ENCODE measurements at regions not wholly inside any gene's neighbourhood (a gene's known extent, or its start where the extent isn't known, plus 50 kb on each side); places are given as distances from the start of the nearest gene placed in this dataset.
"Not testable (repeated sequence)": the region's sequence is repeated elsewhere in the genome, so short reads cannot be mapped to it uniquely, and the experiment has no call there.

GRCh38 chrX:45992402-45993123, 552.7 kb downstream of the ZNF674 start:
- DNase-seq (ENCODE audit: low read depth in 3 of 3): no peak

- no peak for DNase-seq (ENCODE audit: low read depth in 3 of 3)
These were observed 558.2 kb downstream of the ZNF674 start for GRCh38 chrX:45986971-45987370.

GRCh38 chrX:45986081-45986480, 559.1 kb downstream of the ZNF674 start:
- DNase-seq (ENCODE audit: low read depth in 3 of 3): no peak

- DNase-seq (ENCODE audit: low read depth in 3 of 3): not testable (repeated sequence)
These were observed 562.1 kb downstream of the ZNF674 start for GRCh38 chrX:45982958-45983727.

- no peak for DNase-seq (ENCODE audit: low read depth in 3 of 3)
These were observed 564.5 kb downstream of the ZNF674 start for GRCh38 chrX:45980726-45981125.

- DNase-seq (ENCODE audit: low read depth in 3 of 3): no peak
These were observed 569.6 kb downstream of the ZNF674 start for GRCh38 chrX:45975633-45976032.

GRCh38 chrX:45972636-45973035, 572.6 kb downstream of the ZNF674 start:
- DNase-seq (ENCODE audit: low read depth in 3 of 3): no peak

- no peak for DNase-seq (ENCODE audit: low read depth in 3 of 3)
These were observed 585.7 kb downstream of the ZNF674 start for GRCh38 chrX:45959567-45959966.

GRCh38 chrX:45956191-45956870, 588.9 kb downstream of the ZNF674 start:
- DNase-seq (ENCODE audit: low read depth in 3 of 3): no peak

- DNase-seq (ENCODE audit: low read depth in 3 of 3): no peak
These were observed 589.6 kb downstream of the ZNF674 start for GRCh38 chrX:45955661-45956060.

GRCh38 chrX:45954026-45954425, 591.2 kb downstream of the ZNF674 start:
- no peak for DNase-seq (ENCODE audit: low read depth in 3 of 3)

- no peak for DNase-seq (ENCODE audit: low read depth in 3 of 3)
These were observed 593.2 kb downstream of the ZNF674 start for GRCh38 chrX:45952030-45952429.

- DNase-seq (ENCODE audit: low read depth in 3 of 3): no peak
These were observed 609.8 kb downstream of the ZNF674 start for GRCh38 chrX:45935408-45935807.

- DNase-seq (ENCODE audit: low read depth in 3 of 3): no peak
These were observed 632.9 kb downstream of the ZNF674 start for GRCh38 chrX:45912316-45912715.

- no peak for DNase-seq (ENCODE audit: low read depth in 3 of 3)
These were observed 637.4 kb downstream of the ZNF674 start for GRCh38 chrX:45907786-45908185.

GRCh38 chrX:45903781-45904201, 641.4 kb downstream of the ZNF674 start:
- no peak for DNase-seq (ENCODE audit: low read depth in 3 of 3)

GRCh38 chrX:45900766-45901615, 644.2 kb downstream of the ZNF674 start:
- DNase-seq (ENCODE audit: low read depth in 3 of 3): no peak

- DNase-seq (ENCODE audit: low read depth in 3 of 3): no peak
These were observed 650.2 kb downstream of the ZNF674 start for GRCh38 chrX:45894864-45895645.

GRCh38 chrX:45889471-45889870, 655.8 kb downstream of the ZNF674 start:
- no peak for DNase-seq (ENCODE audit: low read depth in 3 of 3)

- DNase-seq (ENCODE audit: low read depth in 3 of 3): no peak
These were observed 656.7 kb downstream of the ZNF674 start for GRCh38 chrX:45888518-45888917.

GRCh38 chrX:45885931-45886330, 659.3 kb downstream of the ZNF674 start:
- DNase-seq (ENCODE audit: low read depth in 3 of 3): no peak
